UCSD-AML1 (cell line): ENCODE measurements at regions not wholly inside any gene's neighbourhood (a gene's known extent, or its start where the extent isn't known, plus 50 kb on each side); places are given as distances from the start of the nearest gene placed in this dataset.

Source experiments
- DNase-seq: peaks from one replicate; lab custom pipeline; 2025; ENCODE audit not compliant: unreplicated experiment; lab: John Stamatoyannopoulos, UW

GRCh38 chr1:181383695-181384094 lies 99.6 kb upstream of the CACNA1E start:
- DNase-seq, result no peak

- DNase-seq, result no peak
These were observed 97.0 kb upstream of the CACNA1E start for GRCh38 chr1:181386340-181386739.

GRCh38 chr1:181386951-181387350 lies 96.4 kb upstream of the CACNA1E start:
- no peak for DNase-seq

- no peak for DNase-seq
These were observed 95.6 kb upstream of the CACNA1E start for GRCh38 chr1:181387702-181388101.

- DNase-seq, result no peak
These were observed 92.8 kb upstream of the CACNA1E start for GRCh38 chr1:181390410-181391077.

GRCh38 chr1:181391301-181391900 lies 91.9 kb upstream of the CACNA1E start:
- no peak for DNase-seq

- no peak for DNase-seq
These were observed 91.2 kb upstream of the CACNA1E start for GRCh38 chr1:181392133-181392532.

- DNase-seq, result no peak
These were observed 90.6 kb upstream of the CACNA1E start for GRCh38 chr1:181392613-181393220.

- no peak for DNase-seq
These were observed 88.6 kb upstream of the CACNA1E start for GRCh38 chr1:181394766-181395165.

- no peak for DNase-seq
These were observed 87.1 kb upstream of the CACNA1E start for GRCh38 chr1:181396171-181396670.

GRCh38 chr1:181396811-181397210 lies 86.5 kb upstream of the CACNA1E start:
- DNase-seq, result no peak

GRCh38 chr1:181397845-181398244 lies 85.5 kb upstream of the CACNA1E start:
- no peak for DNase-seq

GRCh38 chr1:181398544-181398943 lies 84.8 kb upstream of the CACNA1E start:
- DNase-seq, result no peak

GRCh38 chr1:181405584-181405983 lies 77.7 kb upstream of the CACNA1E start:
- no peak for DNase-seq

- DNase-seq, result no peak
These were observed 76.3 kb upstream of the CACNA1E start for GRCh38 chr1:181406989-181407388.

GRCh38 chr1:181409981-181410380 lies 73.3 kb upstream of the CACNA1E start:
- no peak for DNase-seq

GRCh38 chr1:181412746-181413145 lies 70.6 kb upstream of the CACNA1E start:
- no peak for DNase-seq

- no peak for DNase-seq
These were observed 70.0 kb upstream of the CACNA1E start for GRCh38 chr1:181413195-181413815.

- no peak for DNase-seq
These were observed 69.5 kb upstream of the CACNA1E start for GRCh38 chr1:181413836-181414235.

GRCh38 chr1:181416268-181416860 lies 67.0 kb upstream of the CACNA1E start:
- DNase-seq, result no peak

GRCh38 chr1:181417915-181418314 lies 65.4 kb upstream of the CACNA1E start:
- DNase-seq, result no peak
